Skeletal muscle cell (primary cell): ENCODE measurements at regions not wholly inside any gene's neighbourhood (a gene's known extent, or its start where the extent isn't known, plus 50 kb on each side); places are given as distances from the start of the nearest gene placed in this dataset.
"Not testable (repeated sequence)": the region's sequence is repeated elsewhere in the genome, so short reads cannot be mapped to it uniquely, and the experiment has no call there.

Experiments
- DNase-seq: peaks from one replicate; pipeline ENCODE4 v3.0.0-alpha.2; 2010; ENCODE audit warnings: low read depth
- H3K4me3 ChIP-seq: 2 replicates; pipeline ENCODE4 v1.5.1; 2011; ENCODE audit warnings: low read depth, mild to moderate bottlenecking, control low read depth, low read length, moderate library complexity

DNA sequence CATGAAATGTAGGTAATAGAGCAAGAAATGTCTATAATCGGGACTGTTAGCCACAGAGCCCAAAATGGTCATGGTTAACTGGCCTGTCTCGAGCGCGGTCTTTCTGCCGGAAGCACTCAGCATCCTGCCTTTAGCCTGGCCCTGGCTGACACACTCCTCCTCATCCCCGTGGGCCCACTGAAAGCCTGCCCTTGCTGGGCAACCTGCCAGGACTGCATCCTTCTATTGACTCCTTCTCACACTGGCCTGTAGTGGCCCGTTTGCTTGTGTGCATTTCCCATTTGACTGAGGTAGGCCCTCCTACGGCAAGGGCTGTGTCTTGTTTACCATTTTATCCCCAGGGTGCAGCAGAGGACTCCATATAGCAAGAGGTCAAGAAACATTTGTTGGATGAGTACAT lies 215.7 kb downstream of the ATPSCKMT start:
- DNase-seq, result peak; percentile 28
- no peak overlapping the region for H3K4me3 ChIP-seq

DNA sequence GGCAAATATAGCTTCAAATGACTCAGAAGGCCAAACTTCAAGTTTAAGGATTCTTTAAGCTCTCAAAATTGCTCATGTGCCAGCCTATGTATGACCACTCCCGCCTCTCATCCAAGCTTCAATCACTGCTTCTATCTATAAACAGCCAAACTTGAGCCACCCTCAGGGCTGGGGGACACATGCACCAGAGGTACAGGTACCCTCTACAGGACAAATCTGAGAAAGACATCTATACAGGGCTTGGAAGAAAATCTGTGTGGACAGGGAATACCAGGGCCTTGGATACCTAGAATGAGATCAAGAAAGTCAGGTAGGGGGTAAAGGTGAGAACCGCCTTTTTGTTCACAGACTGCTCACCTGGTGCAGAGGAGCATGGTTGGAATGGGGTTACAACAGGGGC lies 217.9 kb downstream of the ATPSCKMT start:
- no peak for DNase-seq
- H3K4me3 ChIP-seq, result no peak overlapping the region

DNA sequence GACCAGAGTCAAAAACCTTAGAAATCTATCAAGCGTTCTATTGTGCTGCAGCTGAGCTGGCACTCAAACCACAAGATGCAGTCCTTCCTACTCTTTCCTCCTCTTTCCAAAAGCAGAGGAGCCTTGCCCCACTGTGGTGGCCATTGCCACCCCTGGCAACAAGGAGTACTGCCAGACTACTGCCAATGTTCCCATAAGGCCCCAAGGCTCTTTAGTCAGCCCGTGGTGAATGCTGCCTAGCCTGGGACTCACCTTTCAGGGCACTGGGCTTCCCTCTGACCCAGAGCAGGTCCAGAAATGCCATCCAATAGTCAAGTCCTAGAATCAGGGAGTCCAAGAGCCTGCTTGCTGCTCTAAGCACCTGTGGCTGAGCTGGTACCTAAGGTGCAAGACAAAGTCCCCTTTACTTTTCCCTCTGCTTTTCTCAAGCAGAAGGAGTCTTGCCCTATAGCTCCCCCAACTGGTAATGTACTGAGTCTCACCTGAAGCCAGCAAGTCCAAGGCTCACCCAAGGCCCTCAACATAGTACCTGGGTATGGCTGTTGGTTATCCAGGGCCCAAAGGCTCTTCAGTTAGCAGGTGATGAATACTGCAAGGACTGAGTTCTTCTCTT lies 219.4 kb downstream of the ATPSCKMT start:
- no peak overlapping the region for H3K4me3 ChIP-seq
- no peak for DNase-seq

- DNase-seq, result no peak
- no peak overlapping the region for H3K4me3 ChIP-seq
These were observed 226.2 kb downstream of the ATPSCKMT start for GRCh38 chr5:10023494-10023893.

DNA sequence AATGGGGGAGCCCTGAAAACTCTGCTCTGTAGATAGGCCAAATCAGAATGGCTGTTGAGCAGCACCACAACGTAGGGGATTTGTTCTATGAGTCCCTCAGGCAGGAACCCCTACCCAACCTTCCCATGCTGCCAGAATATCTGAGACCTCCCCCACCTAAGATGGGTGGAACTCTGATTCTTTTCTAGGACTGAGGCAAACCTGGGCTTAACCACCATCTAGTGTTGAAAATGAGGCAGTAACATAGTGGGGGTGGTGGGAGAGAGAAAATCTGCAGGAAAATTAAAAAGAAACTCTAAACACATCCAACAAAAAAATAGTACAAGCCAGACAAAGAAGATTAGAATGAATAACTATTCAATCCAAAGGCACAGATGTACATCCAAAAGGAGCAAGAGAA lies 228.4 kb downstream of the ATPSCKMT start:
- DNase-seq, result no peak
- H3K4me3 ChIP-seq, result no peak overlapping the region

GRCh38 chr5:10019236-10019635 lies 230.5 kb downstream of the ATPSCKMT start:
- no peak overlapping the region for H3K4me3 ChIP-seq
- DNase-seq, result no peak

- no peak overlapping the region for H3K4me3 ChIP-seq
- DNase-seq, result peak; percentile 68
These were observed 231.3 kb downstream of the ATPSCKMT start for GRCh38 chr5:10018201-10019069.

DNA sequence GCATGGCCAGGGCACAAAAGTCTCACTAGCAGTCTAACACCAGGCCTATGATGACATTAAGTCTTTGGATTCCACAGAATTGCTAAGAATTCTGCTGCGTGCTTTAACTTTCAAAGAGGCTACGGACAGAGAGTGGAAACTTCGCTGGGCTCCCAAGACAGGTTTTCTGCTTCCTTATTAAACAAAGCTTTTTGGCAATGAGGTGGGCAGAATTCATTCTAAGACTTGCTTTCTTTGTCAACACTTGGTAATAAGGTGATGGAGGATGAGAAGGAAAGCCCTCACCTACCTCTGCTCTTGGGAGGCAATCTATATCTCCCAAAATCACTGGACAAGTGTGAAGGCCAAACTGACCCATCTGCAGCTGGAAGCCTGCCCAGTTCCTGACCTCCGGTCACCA lies 231.9 kb downstream of the ATPSCKMT start:
- no peak for DNase-seq

GRCh38 chr5:10016559-10016958 lies 233.1 kb downstream of the ATPSCKMT start:
- DNase-seq, H3K4me3 ChIP-seq: not testable (repeated sequence)

More for the DNA sequence above, 231.9 kb downstream of the ATPSCKMT start:
- no peak overlapping the region for H3K4me3 ChIP-seq

GRCh38 chr5:10015681-10016080 lies 234.0 kb downstream of the ATPSCKMT start:
- not testable (repeated sequence) for DNase-seq

GRCh38 chr5:10009802-10010201 lies 239.9 kb downstream of the ATPSCKMT start:
- no peak for DNase-seq
- no peak overlapping the region for H3K4me3 ChIP-seq

More at GRCh38 chr5:10015681-10016080, 234.0 kb downstream of the ATPSCKMT start:
- not testable (repeated sequence) for H3K4me3 ChIP-seq

DNA sequence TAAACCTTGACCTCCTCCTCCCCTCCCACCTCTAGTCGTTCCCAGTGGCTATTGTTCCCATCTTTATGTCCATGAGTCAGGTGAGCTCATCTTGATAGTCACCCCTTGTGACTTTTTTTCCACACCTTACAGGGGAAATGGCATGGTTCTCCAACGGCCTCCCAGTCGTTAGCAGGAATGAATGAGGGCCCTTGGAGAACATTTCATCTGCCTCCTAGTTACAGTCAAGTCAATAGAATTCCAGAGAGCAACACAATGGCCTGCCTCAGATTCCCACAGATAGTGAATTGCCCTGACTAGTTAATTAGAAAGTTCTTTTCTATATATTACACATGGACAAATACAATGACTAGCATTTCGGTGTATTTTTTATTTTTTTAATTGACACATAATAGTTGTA lies 262.6 kb downstream of the ATPSCKMT start:
- H3K4me3 ChIP-seq, result no peak overlapping the region
- DNase-seq, result no peak

- no peak for DNase-seq
These were observed 272.6 kb downstream of the ATPSCKMT start for GRCh38 chr5:9977070-9977469.

DNA sequence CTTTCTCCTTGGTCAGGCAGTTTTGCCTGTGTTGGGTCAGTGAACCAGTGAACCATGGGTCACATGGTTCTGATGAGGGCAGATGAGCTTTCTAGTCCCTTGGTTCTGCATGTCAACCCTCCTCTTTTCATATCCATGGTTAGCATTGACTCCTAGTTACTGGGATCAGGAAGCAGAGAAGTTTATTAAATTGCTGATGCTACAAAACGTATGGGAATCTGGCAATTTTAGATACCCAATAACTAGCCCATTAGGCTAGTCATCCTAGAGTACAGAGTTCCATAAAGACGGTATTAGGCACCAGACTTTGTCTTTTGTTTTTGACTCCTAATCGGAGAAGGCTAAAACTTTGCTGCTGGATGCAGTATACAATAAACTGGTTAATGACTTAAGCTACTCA lies 273.1 kb downstream of the ATPSCKMT start:
- no peak overlapping the region for H3K4me3 ChIP-seq
- DNase-seq, result no peak

More at GRCh38 chr5:9977070-9977469, 272.6 kb downstream of the ATPSCKMT start:
- no peak overlapping the region for H3K4me3 ChIP-seq

GRCh38 chr5:9972059-9972458 lies 277.6 kb downstream of the ATPSCKMT start:
- no peak overlapping the region for H3K4me3 ChIP-seq
- DNase-seq, result no peak

GRCh38 chr5:9971301-9971700 lies 278.4 kb downstream of the ATPSCKMT start:
- H3K4me3 ChIP-seq, result no peak overlapping the region
- DNase-seq, result no peak

- H3K4me3 ChIP-seq, result no peak overlapping the region
- no peak for DNase-seq
These were observed 290.8 kb downstream of the ATPSCKMT start for GRCh38 chr5:9958914-9959313.

- H3K4me3 ChIP-seq, result no peak overlapping the region
- DNase-seq, result no peak
These were observed 292.5 kb downstream of the ATPSCKMT start for GRCh38 chr5:9957214-9957613.

DNA sequence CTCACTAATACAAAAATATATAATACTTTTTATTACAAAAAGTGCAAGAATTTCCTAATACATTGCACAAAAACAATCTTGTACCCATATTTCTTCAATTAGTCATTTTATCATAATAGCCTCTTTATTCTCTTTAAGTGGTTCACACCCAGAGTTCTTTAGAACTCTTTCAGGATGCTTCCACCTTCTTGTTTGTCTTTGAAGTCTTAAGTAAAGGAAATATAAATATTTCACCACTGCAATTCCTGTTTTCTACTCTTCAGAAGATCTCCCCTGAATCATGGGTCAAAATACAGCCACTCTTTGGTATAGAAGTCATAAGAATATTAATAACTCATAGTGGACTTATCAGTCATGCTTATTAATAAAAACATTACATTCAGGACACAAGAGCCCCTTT lies 293.0 kb downstream of the ATPSCKMT start:
- H3K4me3 ChIP-seq, result no peak overlapping the region
- DNase-seq, result no peak

- DNase-seq, result no peak
- H3K4me3 ChIP-seq, result no peak overlapping the region
These were observed 294.1 kb downstream of the ATPSCKMT start for GRCh38 chr5:9955586-9955985.

DNA sequence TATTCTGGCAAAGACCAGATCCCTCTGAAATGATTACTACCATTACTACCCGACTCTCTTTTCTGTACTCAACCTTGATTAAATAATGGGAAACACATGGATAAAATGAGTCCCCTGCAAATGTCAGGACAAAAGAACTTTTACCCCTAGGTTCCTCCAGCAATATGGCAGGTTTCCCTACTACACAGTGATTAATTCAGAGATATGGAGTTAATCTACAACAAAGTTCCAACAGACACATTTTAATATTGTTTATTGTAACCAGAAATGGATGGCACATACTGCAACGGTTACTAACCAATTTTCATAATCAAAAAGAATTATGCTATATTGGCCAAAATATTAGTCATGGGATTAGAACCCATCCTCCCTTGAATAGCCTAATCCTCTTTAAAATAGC lies 294.8 kb downstream of the ATPSCKMT start:
- no peak overlapping the region for H3K4me3 ChIP-seq
- no peak for DNase-seq
